ENCODE measurements at regions not wholly inside any gene's neighbourhood (a gene's known extent, or its start where the extent isn't known, plus 50 kb on each side); places are given as distances from the start of the nearest gene placed in this dataset.

GRCh38 chr4:163764569-163764968, 270.1 kb downstream of the TMA16 start:
- TF ChIP-seq CTCF (IDR thresholded peaks at IDR 0.05) (no peak), POLR2A (IDR thresholded peaks at IDR 0.05) (no peak)
